ENCODE measurements at regions not wholly inside any gene's neighbourhood (a gene's known extent, or its start where the extent isn't known, plus 50 kb on each side); places are given as distances from the start of the nearest gene placed in this dataset.
A peak's percentile ranks its signal among the peaks of the same experiment; 100 is the strongest.

GRCh38 chr15:87439090-87439489 is 817.4 kb downstream of the NTRK3 start:
- ATAC-seq = no peak
- DNase-seq (ENCODE audit: low spot score) = no peak
- FAIRE-seq = no peak
- WGBS (ENCODE audit: low lambda C conversion rate) = 3% methylated on average over 2 of the region's 2 CpGs
- Histone ChIP-seq H3K79me2 (ENCODE audit: insufficient read depth, low read length) (no peaks in the 10 kb centered on the region), H3K9ac (ENCODE audit: insufficient read depth, low read depth, low read length) (no peak overlapping the region), H3K4me2 (ENCODE audit: low read depth, low read length) (no peak overlapping the region), H3K4me3 (replicated peaks in 1 of 3; ENCODE audit: insufficient read depth in 1 of 3, low read depth in 2 of 3, low read length in 3 of 3) (no peak overlapping the region), H2AFZ (ENCODE audit: low read length) (no peak overlapping the region), H3K9me3 (ENCODE audit: low read length) (peaks cover 82% of the 10 kb centered on the region), H4K20me1 (ENCODE audit: insufficient read depth, low read length) (no peaks in the 10 kb centered on the region), H3K4me1 (ENCODE audit: insufficient read depth, low read length) (no peaks in the 10 kb centered on the region), H3K36me3 (replicated peaks in 1 of 2; ENCODE audit: control insufficient read depth in 1 of 2, insufficient read depth in 2 of 2, low read length in 2 of 2) (no peaks in the 10 kb centered on the region), H3K27me3 (ENCODE audit: control insufficient read depth in 1 of 2, insufficient read depth in 2 of 2, low read length in 2 of 2) (no peaks in the 10 kb centered on the region), H3K27ac (ENCODE audit: extremely low read length, insufficient read depth, low read length) (no peak overlapping the region)
- POLR2A ChIA-PET = no interaction called here
- intact Hi-C loops (cut with micrococcal nuclease; ENCODE audit: unreplicated experiment) (no loop called here), in situ Hi-C loops (cut with HindIII; ENCODE audit: extremely low pct_ligation_motif_present, low pct_unique_long_range_greater_than_20kb) (no loop called here)
- CTCF ChIA-PET (ENCODE audit: low intra/inter-chr PET ratio, low total read pairs) = no interaction called here
- no TSS peak for BruUV-seq (replicated peaks)
- no peak for TF ChIP-seq ZSCAN22 (CRISPR knock-in tag; IDR thresholded peaks at IDR 0.05)
- no peak for TF ChIP-seq ZSCAN5A (CRISPR knock-in tag; IDR thresholded peaks at IDR 0.05; ENCODE audit: borderline replicate concordance)
- no peak for TF ChIP-seq AHDC1 (CRISPR knock-in tag; IDR thresholded peaks at IDR 0.05; ENCODE audit: borderline replicate concordance)
- peak in 1 of 2 experiments; percentile 61; a peak in 2 of 4 replicates for TF ChIP-seq MAFK (conservative IDR thresholded peaks at IDR 0.05 in 1 of 2, IDR thresholded peaks at IDR 0.05 in 1 of 2; ENCODE audit: low read length in 2 of 2)
- TF ChIP-seq ZNF337 (CRISPR knock-in tag; IDR thresholded peaks at IDR 0.05; ENCODE audit: borderline replicate concordance, low read depth) = no peak
- no peak for TF ChIP-seq MTA1 (CRISPR knock-in tag; IDR thresholded peaks at IDR 0.05; ENCODE audit: borderline replicate concordance)
- TF ChIP-seq HNRNPLL (IDR thresholded peaks at IDR 0.05; ENCODE audit: low read depth, low read length, poor library complexity, severe bottlenecking) = no peak
- TF ChIP-seq MAFF (IDR thresholded peaks at IDR 0.05; ENCODE audit: low read depth, low read length) = peak; percentile 32; the same call in 1 of the 2 replicates
- no peak for TF ChIP-seq HMGXB4 (CRISPR knock-in tag; IDR thresholded peaks at IDR 0.05; ENCODE audit: borderline replicate concordance in 1 of 2, low read depth in 1 of 2)

All from HepG2 (cell line).